Astrocyte (in vitro differentiated cells and primary cell): ENCODE measurements at regions not wholly inside any gene's neighbourhood (a gene's known extent, or its start where the extent isn't known, plus 50 kb on each side); places are given as distances from the start of the nearest gene placed in this dataset.

Source experiments
- DNase-seq: peaks from one replicate; pipeline ENCODE4 v3.0.0-alpha.2; 2010; ENCODE audit warnings: low read depth
- FAIRE-seq: peaks from 2 replicates; lab custom pipeline; 2011; peaks lifted over from hg19 to GRCh38; lab: Jason Lieb, UNC
- H2AFZ ChIP-seq: 2 replicates; pipeline ENCODE4 v1.6.0; 2012; ENCODE audit warnings: low read depth, low read length, inconsistent platforms
- H3K27ac ChIP-seq: 2 replicates; pipeline ENCODE4 v1.5.1; 2011; ENCODE audit warnings: low read depth, low read length, inconsistent platforms
- H3K27me3 ChIP-seq: 2 replicates; pipeline ENCODE4 v1.6.0; 2011; ENCODE audit warnings: low read length, inconsistent platforms; ENCODE audit not compliant: insufficient read depth
- H3K36me3 ChIP-seq: 2 replicates; pipeline ENCODE4 v1.5.1; 2011; ENCODE audit warnings: low read length, inconsistent platforms; ENCODE audit not compliant: insufficient read depth
- H3K4me1 ChIP-seq: 2 replicates; pipeline ENCODE4 v1.5.1; 2011; ENCODE audit warnings: low read length, inconsistent platforms; ENCODE audit not compliant: insufficient read depth
- H3K4me2 ChIP-seq: 2 replicates; pipeline ENCODE4 v1.6.0; 2012; ENCODE audit warnings: low read length, inconsistent platforms
- H3K4me3 ChIP-seq: 2 replicates; pipeline ENCODE4 v1.5.1; 2011; ENCODE audit warnings: low read depth, mild to moderate bottlenecking, low read length, inconsistent platforms; ENCODE audit not compliant: insufficient read depth
- H3K79me2 ChIP-seq: 2 replicates; pipeline ENCODE4 v1.6.0; 2012; ENCODE audit warnings: mild to moderate bottlenecking, low read length, inconsistent platforms; ENCODE audit not compliant: insufficient read depth
- H3K9ac ChIP-seq: 2 replicates; pipeline ENCODE4 v1.6.0; 2012; ENCODE audit warnings: mild to moderate bottlenecking, low read length, inconsistent platforms
- H3K9me3 ChIP-seq: 2 replicates; pipeline ENCODE4 v1.5.1; 2012; ENCODE audit warnings: low read depth, mild to moderate bottlenecking, low read length, inconsistent platforms; ENCODE audit not compliant: insufficient read depth
- H4K20me1 ChIP-seq: 2 replicates; pipeline ENCODE4 v1.6.0; 2012; ENCODE audit warnings: low read length, inconsistent platforms; ENCODE audit not compliant: insufficient read depth
- H3K27ac Mint-ChIP-seq: one replicate; pipeline ENCODE4 v1.8.0; 2021; ENCODE audit warnings: mild to moderate bottlenecking, mixed read lengths; ENCODE audit not compliant: unreplicated experiment
- H3K27me3 Mint-ChIP-seq: one replicate; pipeline ENCODE4 v1.8.0; 2021; ENCODE audit warnings: low read depth, mixed read lengths; ENCODE audit not compliant: unreplicated experiment
- H3K36me3 Mint-ChIP-seq: one replicate; pipeline ENCODE4 v1.8.0; 2021; ENCODE audit warnings: low read depth, mixed read lengths; ENCODE audit not compliant: unreplicated experiment
- H3K4me1 Mint-ChIP-seq: one replicate; pipeline ENCODE4 v1.8.0; 2021; ENCODE audit warnings: low read depth, mixed read lengths; ENCODE audit not compliant: unreplicated experiment
- H3K4me3 Mint-ChIP-seq: one replicate; pipeline ENCODE4 v1.8.0; 2021; ENCODE audit warnings: mild to moderate bottlenecking, moderate library complexity, mixed read lengths; ENCODE audit not compliant: unreplicated experiment
- H3K9me3 Mint-ChIP-seq: one replicate; pipeline ENCODE4 v1.8.0; 2021; ENCODE audit warnings: mild to moderate bottlenecking, mixed read lengths; ENCODE audit not compliant: unreplicated experiment
- EZH2 ChIP-seq: IDR thresholded peaks from 2 replicates; pipeline ENCODE4 v1.6.1; 2012; ENCODE audit warnings: mild to moderate bottlenecking, low read length, inconsistent platforms; ENCODE audit not compliant: insufficient read depth
- TF ChIP-seq, protein P1 (sequence below): IDR thresholded peaks from 2 replicates; pipeline ENCODE4 v1.5.1; 2011; ENCODE audit warnings: low read depth, mild to moderate bottlenecking, inconsistent platforms, low read length, moderate library complexity; ENCODE audit not compliant: insufficient read depth

DNA sequence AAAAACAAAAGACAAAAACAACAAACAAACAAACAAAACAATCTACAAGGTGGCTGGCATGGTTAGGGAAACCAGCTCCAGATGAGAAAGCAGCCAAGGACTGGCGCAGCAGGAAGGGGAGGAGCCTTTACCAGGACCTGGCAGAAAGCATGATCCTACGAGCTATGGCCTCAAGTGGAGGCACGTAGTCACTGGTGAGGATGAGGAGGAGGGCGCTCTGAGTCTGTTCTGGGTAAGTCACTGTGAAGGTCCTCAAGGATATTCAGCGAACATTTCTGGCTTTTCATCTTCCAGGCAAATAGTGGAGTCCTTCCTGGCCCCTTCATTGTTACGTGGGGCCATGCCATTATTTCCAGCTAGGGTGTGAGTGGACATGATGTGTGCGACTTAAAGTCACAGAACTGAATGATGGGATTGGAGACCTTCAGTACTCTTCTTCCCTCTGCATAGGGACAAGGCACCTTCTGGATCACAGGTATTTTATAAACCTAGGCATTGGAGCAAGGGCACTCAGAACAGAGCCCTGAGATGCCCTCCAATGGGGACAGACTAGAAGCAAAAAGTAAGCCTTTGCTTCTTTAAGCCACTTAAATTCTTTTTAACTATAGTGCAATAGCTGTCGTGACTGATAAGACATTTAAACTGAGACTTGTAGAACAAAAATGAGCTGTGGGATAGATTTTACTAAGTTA lies 771.3 kb downstream of the RAB28 start:
- H3K79me2 ChIP-seq = no peaks in the 10 kb centered on the region
- no peak overlapping the region for H3K27ac Mint-ChIP-seq
- no peak overlapping the region for H3K9ac ChIP-seq
- TF ChIP-seq, protein P1, sequence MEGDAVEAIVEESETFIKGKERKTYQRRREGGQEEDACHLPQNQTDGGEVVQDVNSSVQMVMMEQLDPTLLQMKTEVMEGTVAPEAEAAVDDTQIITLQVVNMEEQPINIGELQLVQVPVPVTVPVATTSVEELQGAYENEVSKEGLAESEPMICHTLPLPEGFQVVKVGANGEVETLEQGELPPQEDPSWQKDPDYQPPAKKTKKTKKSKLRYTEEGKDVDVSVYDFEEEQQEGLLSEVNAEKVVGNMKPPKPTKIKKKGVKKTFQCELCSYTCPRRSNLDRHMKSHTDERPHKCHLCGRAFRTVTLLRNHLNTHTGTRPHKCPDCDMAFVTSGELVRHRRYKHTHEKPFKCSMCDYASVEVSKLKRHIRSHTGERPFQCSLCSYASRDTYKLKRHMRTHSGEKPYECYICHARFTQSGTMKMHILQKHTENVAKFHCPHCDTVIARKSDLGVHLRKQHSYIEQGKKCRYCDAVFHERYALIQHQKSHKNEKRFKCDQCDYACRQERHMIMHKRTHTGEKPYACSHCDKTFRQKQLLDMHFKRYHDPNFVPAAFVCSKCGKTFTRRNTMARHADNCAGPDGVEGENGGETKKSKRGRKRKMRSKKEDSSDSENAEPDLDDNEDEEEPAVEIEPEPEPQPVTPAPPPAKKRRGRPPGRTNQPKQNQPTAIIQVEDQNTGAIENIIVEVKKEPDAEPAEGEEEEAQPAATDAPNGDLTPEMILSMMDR = no peak
- no peak for TF ChIP-seq EZH2
- H2AFZ ChIP-seq = no peak overlapping the region
- no peak for DNase-seq
- no peak overlapping the region for H3K4me3 ChIP-seq
- no peaks in the 10 kb centered on the region for H3K4me1 ChIP-seq
- H3K4me1 Mint-ChIP-seq = no peaks in the 10 kb centered on the region
- no peak overlapping the region for H3K4me3 Mint-ChIP-seq
- H3K9me3 ChIP-seq = no peaks in the 10 kb centered on the region
- H3K36me3 ChIP-seq = no peaks in the 10 kb centered on the region
- H3K27ac ChIP-seq = no peak overlapping the region
- FAIRE-seq = no peak
- H3K9me3 Mint-ChIP-seq = no peaks in the 10 kb centered on the region
- no peaks in the 10 kb centered on the region for H3K36me3 Mint-ChIP-seq
- H3K27me3 Mint-ChIP-seq = peaks cover 5% of the 10 kb centered on the region
- H3K27me3 ChIP-seq = no peaks in the 10 kb centered on the region
- no peaks in the 10 kb centered on the region for H4K20me1 ChIP-seq
- no peak overlapping the region for H3K4me2 ChIP-seq

DNA sequence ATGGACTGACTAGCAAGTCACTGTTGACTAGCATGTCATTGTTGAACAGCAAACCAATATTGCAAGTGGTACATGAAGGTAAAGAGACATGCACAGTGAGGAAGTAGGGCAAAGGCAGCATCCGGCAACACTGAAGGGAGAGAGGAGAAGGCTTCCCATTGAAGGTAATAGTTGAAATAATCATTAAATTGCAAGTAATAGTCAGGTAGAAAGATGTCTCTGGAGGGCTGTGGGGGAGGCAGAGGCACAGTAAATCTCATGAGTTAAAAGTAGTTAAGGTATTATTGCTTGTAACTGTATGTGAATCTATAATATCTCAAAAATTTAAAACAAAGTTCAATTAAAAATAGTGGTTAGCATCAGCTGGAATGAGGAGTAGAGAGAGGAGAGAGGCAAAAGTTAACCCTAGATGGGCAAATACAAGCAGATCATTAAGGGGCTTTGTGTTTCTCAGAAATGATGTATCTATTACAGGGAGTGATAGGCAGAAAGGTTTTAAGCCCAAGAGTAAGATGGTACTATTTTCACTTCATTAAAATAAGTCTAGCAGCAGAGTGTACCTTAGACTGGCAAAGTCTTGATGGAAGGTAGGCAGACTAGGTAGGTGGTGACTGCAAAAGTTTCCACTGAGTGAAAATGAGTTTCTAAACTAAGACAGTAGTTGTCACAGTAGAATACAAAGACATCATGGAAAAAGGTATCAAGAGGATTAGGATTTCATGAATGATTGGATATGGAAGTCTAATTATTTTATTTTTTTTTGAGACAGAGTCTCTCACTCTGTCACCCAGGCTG lies 776.6 kb downstream of the RAB28 start:
- DNase-seq (no peak), FAIRE-seq (no peak)

More for the DNA sequence above, 776.6 kb downstream of the RAB28 start:
- H3K4me2 ChIP-seq = no peak overlapping the region
- no peaks in the 10 kb centered on the region for H3K79me2 ChIP-seq
- no peaks in the 10 kb centered on the region for H3K4me1 ChIP-seq
- H4K20me1 ChIP-seq = no peaks in the 10 kb centered on the region
- no peak overlapping the region for H2AFZ ChIP-seq
- no peak overlapping the region for H3K4me3 ChIP-seq
- H3K9me3 ChIP-seq = no peaks in the 10 kb centered on the region
- Mint-ChIP-seq H3K4me3 (no peak overlapping the region), H3K27me3 (peaks cover 3% of the 10 kb centered on the region), H3K9me3 (no peaks in the 10 kb centered on the region), H3K4me1 (peaks cover 8% of the 10 kb centered on the region), H3K36me3 (no peaks in the 10 kb centered on the region), H3K27ac (no peak overlapping the region)
- TF ChIP-seq EZH2 = no peak
- TF ChIP-seq, protein P1 = no peak
- H3K27ac ChIP-seq = no peak overlapping the region
- no peaks in the 10 kb centered on the region for H3K36me3 ChIP-seq
- H3K27me3 ChIP-seq = no peaks in the 10 kb centered on the region
- H3K9ac ChIP-seq = no peak overlapping the region
